GM12878 (cell line): ENCODE measurements at regions not wholly inside any gene's neighbourhood (a gene's known extent, or its start where the extent isn't known, plus 50 kb on each side); places are given as distances from the start of the nearest gene placed in this dataset.

Source experiments
- ATAC-seq: fragments of 200-7000 bp; cut with Tn5 transposase; 3 replicates; pipeline ENCODE4 v1.9.1; 2020; ENCODE audit warnings: mild to moderate bottlenecking, moderate library complexity
- BruUV-seq: library from RNA; stranded (reverse); fragments of 400-500 nt; replicated peaks from 2 replicates; lab custom pipeline; 2021; lab: Mats Ljungman, UMichigan
- CTCF ChIA-PET: fragments of 300-600 bp; sonication (Branson Sonifier 250); formaldehyde crosslinking; extraction: SDS; loops from one replicate; lab custom pipeline; 2021; ENCODE audit warnings: inconsistent platforms; lab: Yijun Ruan, JAX
- POLR2A ChIA-PET: fragments of 350-600 bp; formaldehyde crosslinking; extraction: SDS; loops from one replicate; lab custom pipeline; 2021; ENCODE audit warnings: inconsistent platforms; lab: Charles Lee
- RAD21 ChIA-PET: fragments of 300-600 bp; sonication (Branson Sonifier 250); formaldehyde crosslinking; loops from one replicate; lab custom pipeline; 2023; ENCODE audit warnings: antibody characterized with exemption; ENCODE audit not compliant: unreplicated experiment; lab: Charles Lee
- SMC1A ChIA-PET: fragments of 300-600 bp; sonication (Branson Sonifier 250); formaldehyde crosslinking; loops from one replicate; lab custom pipeline; 2023; ENCODE audit not compliant: unreplicated experiment, uncharacterized antibody; lab: Charles Lee
- DNase-seq: peaks from one replicate; pipeline ENCODE4 v3.0.0-alpha.2; 2011; ENCODE audit warnings: low read depth, low spot score
- FAIRE-seq: peaks from 3 replicates; lab custom pipeline; 2011; peaks lifted over from hg19 to GRCh38; lab: Jason Lieb, UNC
- H2AFZ ChIP-seq: 2 replicates; pipeline ENCODE4 v1.6.0; 2011; ENCODE audit warnings: low read depth, low read length, control low read depth; ENCODE audit not compliant: control insufficient read depth
- H3K27ac ChIP-seq: 2 replicates; pipeline ENCODE4 v1.5.1; 2011; ENCODE audit warnings: control low read depth; ENCODE audit not compliant: control insufficient read depth, insufficient read depth
- H3K27me3 ChIP-seq, 2 experiments: replicated peaks in 1 of 2; 2 replicates each; pipeline versions ENCODE4 v1.6.0 to v1.6.1; 2011; ENCODE audit warnings: low read length in 1 of 2; ENCODE audit not compliant: control insufficient read depth in 2 of 2, insufficient read depth in 2 of 2
- H3K36me3 ChIP-seq, 2 experiments: 2 replicates each; pipeline ENCODE4 v1.5.1; 2011; ENCODE audit warnings: low read length in 1 of 2; ENCODE audit not compliant: control insufficient read depth in 2 of 2, insufficient read depth in 2 of 2
- H3K4me1 ChIP-seq: 2 replicates; pipeline ENCODE4 v1.6.1; 2011; ENCODE audit warnings: mild to moderate bottlenecking, low read length, moderate library complexity, mixed read lengths; ENCODE audit not compliant: control insufficient read depth, insufficient read depth
- H3K4me2 ChIP-seq: 2 replicates; pipeline ENCODE4 v1.6.0; 2011; ENCODE audit warnings: control low read depth; ENCODE audit not compliant: control insufficient read depth, insufficient read depth
- H3K4me3 ChIP-seq: fragments of 200-600 bp; sonication (generic); 2 replicates; pipeline ENCODE4 v1.5.1; 2016
- H3K79me2 ChIP-seq: 2 replicates; pipeline ENCODE4 v1.6.0; 2011; ENCODE audit warnings: low read length; ENCODE audit not compliant: control insufficient read depth, insufficient read depth
- H3K9ac ChIP-seq: 2 replicates; pipeline ENCODE4 v1.8.0; 2011; ENCODE audit warnings: low read length, control low read depth, mixed read lengths; ENCODE audit not compliant: control insufficient read depth, insufficient read depth
- H3K9me3 ChIP-seq: replicated peaks from 3 replicates; pipeline ENCODE4 v1.5.1; 2011; ENCODE audit warnings: mild to moderate bottlenecking, low read length; ENCODE audit not compliant: control insufficient read depth, insufficient read depth
- H4K20me1 ChIP-seq: 2 replicates; pipeline ENCODE4 v1.6.0; 2011; ENCODE audit not compliant: control insufficient read depth, insufficient read depth
- BCLAF1 ChIP-seq: fragments of 450-650 bp; IDR thresholded peaks from 2 replicates; pipeline ENCODE4 v1.6.1; 2017; ENCODE audit warnings: antibody characterized with exemption, mild to moderate bottlenecking, moderate library complexity
- CEBPB ChIP-seq, 2 experiments: fragments of 150-350 bp in 1 of 2; IDR thresholded peaks; 2 replicates each; pipeline ENCODE4 v1.6.1; 2012 to 2014; ENCODE audit warnings: low read depth in 2 of 2, low read length in 2 of 2, borderline replicate concordance in 1 of 2, inconsistent platforms in 1 of 2
- FOS ChIP-seq: IDR thresholded peaks from 3 replicates; pipeline ENCODE4 v1.6.1; 2011; ENCODE audit warnings: borderline replicate concordance; ENCODE audit not compliant: insufficient read length; ENCODE audit errors: extremely low read depth
- FOXM1 ChIP-seq: IDR thresholded peaks from 2 replicates; pipeline ENCODE4 v1.6.1; 2012; ENCODE audit warnings: low read depth, mild to moderate bottlenecking, inconsistent platforms, low read length, moderate library complexity
- NFIC ChIP-seq: IDR thresholded peaks from 2 replicates; pipeline ENCODE4 v1.6.1; 2012; ENCODE audit warnings: low read depth, mild to moderate bottlenecking, inconsistent platforms, low read length, moderate library complexity
- SMAD1 ChIP-seq: fragments of 450-650 bp; IDR thresholded peaks from 2 replicates; pipeline ENCODE4 v1.6.1; 2018; ENCODE audit warnings: mild to moderate bottlenecking, low read depth; ENCODE audit not compliant: partially characterized antibody
- SMC3 ChIP-seq: IDR thresholded peaks from 2 replicates; pipeline ENCODE4 v1.6.1; 2011; ENCODE audit warnings: low read length, improper control_type of control experiment, borderline replicate concordance
- WGBS: methylation state at CpG from one replicate; pipeline ENCODE4 v1.1.6; 2016; ENCODE audit warnings: low lambda C conversion rate; ENCODE audit not compliant: insufficient replicate concordance, insufficient coverage; ENCODE audit errors: missing lambda C conversion rate; 5-methylcytosine and 5-hydroxymethylcytosine counted together
- in situ Hi-C: fragments of 300-500 bp; cut with MboI; formaldehyde crosslinking; loops from 9 replicates; pipeline ENCODE4 v1.14.3; 2018; ENCODE audit warnings: mixed read lengths
- intact Hi-C: fragments of 100-400 bp; cut with micrococcal nuclease; formaldehyde crosslinking; loops from one replicate; pipeline ENCODE4 v1.14.2; 2022; ENCODE audit not compliant: unreplicated experiment
- TF ChIP-seq, protein P1 (sequence below): fragments of 150-350 bp; IDR thresholded peaks from 2 replicates; pipeline ENCODE4 v1.6.1; 2016; ENCODE audit warnings: low read depth, low read length
- TF ChIP-seq, protein P2 (sequence below): fragments of 450-650 bp; IDR thresholded peaks from 2 replicates; pipeline ENCODE4 v1.6.1; 2014; ENCODE audit warnings: mild to moderate bottlenecking
- TF ChIP-seq, protein P3 (sequence below): IDR thresholded peaks from 2 replicates; pipeline ENCODE4 v1.6.1; 2011; ENCODE audit warnings: mild to moderate bottlenecking, low read depth, low read length, moderate library complexity; ENCODE audit not compliant: insufficient replicate concordance
- TF ChIP-seq, protein P4 (sequence below): fragments of 450-650 bp; IDR thresholded peaks from 2 replicates; pipeline ENCODE4 v1.6.1; 2018; ENCODE audit warnings: mild to moderate bottlenecking, low read depth, moderate library complexity; ENCODE audit not compliant: partially characterized antibody

GRCh38 chr2:237235383-237236095 is 149.8 kb downstream of the COPS8 start:
- no peak for FAIRE-seq
- CTCF ChIA-PET, result interaction anchor here (0.6 to 1.0 kb wide), 2 partner anchors 10 to 722 kb away, joined by 3 read pairs; no protein-coding TSS in a partner anchor
- TF ChIP-seq, protein P1, sequence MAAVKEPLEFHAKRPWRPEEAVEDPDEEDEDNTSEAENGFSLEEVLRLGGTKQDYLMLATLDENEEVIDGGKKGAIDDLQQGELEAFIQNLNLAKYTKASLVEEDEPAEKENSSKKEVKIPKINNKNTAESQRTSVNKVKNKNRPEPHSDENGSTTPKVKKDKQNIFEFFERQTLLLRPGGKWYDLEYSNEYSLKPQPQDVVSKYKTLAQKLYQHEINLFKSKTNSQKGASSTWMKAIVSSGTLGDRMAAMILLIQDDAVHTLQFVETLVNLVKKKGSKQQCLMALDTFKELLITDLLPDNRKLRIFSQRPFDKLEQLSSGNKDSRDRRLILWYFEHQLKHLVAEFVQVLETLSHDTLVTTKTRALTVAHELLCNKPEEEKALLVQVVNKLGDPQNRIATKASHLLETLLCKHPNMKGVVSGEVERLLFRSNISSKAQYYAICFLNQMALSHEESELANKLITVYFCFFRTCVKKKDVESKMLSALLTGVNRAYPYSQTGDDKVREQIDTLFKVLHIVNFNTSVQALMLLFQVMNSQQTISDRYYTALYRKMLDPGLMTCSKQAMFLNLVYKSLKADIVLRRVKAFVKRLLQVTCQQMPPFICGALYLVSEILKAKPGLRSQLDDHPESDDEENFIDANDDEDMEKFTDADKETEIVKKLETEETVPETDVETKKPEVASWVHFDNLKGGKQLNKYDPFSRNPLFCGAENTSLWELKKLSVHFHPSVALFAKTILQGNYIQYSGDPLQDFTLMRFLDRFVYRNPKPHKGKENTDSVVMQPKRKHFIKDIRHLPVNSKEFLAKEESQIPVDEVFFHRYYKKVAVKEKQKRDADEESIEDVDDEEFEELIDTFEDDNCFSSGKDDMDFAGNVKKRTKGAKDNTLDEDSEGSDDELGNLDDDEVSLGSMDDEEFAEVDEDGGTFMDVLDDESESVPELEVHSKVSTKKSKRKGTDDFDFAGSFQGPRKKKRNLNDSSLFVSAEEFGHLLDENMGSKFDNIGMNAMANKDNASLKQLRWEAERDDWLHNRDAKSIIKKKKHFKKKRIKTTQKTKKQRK, result no peak
- TF ChIP-seq SMAD1 (no peak), FOXM1 (no peak), SMC3 (no peak), FOS (no peak), BCLAF1 (no peak), CEBPB (IDR thresholded peaks at IDR 0.05; ENCODE audit: borderline replicate concordance in 1 of 2, low read depth in 2 of 2, low read length in 2 of 2) (no peak), NFIC (no peak)
- TF ChIP-seq, protein P2, sequence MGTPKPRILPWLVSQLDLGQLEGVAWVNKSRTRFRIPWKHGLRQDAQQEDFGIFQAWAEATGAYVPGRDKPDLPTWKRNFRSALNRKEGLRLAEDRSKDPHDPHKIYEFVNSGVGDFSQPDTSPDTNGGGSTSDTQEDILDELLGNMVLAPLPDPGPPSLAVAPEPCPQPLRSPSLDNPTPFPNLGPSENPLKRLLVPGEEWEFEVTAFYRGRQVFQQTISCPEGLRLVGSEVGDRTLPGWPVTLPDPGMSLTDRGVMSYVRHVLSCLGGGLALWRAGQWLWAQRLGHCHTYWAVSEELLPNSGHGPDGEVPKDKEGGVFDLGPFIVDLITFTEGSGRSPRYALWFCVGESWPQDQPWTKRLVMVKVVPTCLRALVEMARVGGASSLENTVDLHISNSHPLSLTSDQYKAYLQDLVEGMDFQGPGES, result no peak
- TF ChIP-seq, protein P3, sequence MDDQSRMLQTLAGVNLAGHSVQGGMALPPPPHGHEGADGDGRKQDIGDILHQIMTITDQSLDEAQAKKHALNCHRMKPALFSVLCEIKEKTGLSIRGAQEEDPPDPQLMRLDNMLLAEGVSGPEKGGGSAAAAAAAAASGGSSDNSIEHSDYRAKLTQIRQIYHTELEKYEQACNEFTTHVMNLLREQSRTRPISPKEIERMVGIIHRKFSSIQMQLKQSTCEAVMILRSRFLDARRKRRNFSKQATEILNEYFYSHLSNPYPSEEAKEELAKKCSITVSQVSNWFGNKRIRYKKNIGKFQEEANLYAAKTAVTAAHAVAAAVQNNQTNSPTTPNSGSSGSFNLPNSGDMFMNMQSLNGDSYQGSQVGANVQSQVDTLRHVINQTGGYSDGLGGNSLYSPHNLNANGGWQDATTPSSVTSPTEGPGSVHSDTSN, result no peak
- TF ChIP-seq, protein P4, sequence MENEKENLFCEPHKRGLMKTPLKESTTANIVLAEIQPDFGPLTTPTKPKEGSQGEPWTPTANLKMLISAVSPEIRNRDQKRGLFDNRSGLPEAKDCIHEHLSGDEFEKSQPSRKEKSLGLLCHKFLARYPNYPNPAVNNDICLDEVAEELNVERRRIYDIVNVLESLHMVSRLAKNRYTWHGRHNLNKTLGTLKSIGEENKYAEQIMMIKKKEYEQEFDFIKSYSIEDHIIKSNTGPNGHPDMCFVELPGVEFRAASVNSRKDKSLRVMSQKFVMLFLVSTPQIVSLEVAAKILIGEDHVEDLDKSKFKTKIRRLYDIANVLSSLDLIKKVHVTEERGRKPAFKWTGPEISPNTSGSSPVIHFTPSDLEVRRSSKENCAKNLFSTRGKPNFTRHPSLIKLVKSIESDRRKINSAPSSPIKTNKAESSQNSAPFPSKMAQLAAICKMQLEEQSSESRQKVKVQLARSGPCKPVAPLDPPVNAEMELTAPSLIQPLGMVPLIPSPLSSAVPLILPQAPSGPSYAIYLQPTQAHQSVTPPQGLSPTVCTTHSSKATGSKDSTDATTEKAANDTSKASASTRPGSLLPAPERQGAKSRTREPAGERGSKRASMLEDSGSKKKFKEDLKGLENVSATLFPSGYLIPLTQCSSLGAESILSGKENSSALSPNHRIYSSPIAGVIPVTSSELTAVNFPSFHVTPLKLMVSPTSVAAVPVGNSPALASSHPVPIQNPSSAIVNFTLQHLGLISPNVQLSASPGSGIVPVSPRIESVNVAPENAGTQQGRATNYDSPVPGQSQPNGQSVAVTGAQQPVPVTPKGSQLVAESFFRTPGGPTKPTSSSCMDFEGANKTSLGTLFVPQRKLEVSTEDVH, result no peak

More at GRCh38 chr2:237235383-237236095, 149.8 kb downstream of the COPS8 start:
- Histone ChIP-seq H3K79me2 (no peaks in the 10 kb centered on the region), H4K20me1 (no peaks in the 10 kb centered on the region), H3K9ac (no peak overlapping the region), H3K4me1 (no peaks in the 10 kb centered on the region), H3K36me3 (no peaks in the 10 kb centered on the region), H3K9me3 (no peaks in the 10 kb centered on the region; the same call in 2 of the 3 replicates), H3K27me3 (no peaks in the 10 kb centered on the region; a peak in 1 of 4 replicates), H3K27ac (no peak overlapping the region), H2AFZ (no peak overlapping the region), H3K4me2 (no peak overlapping the region), H3K4me3 (no peak overlapping the region)
- in situ Hi-C loops, result no loop called here
- intact Hi-C loops, result no loop called here
- ATAC-seq (no peak), DNase-seq (no peak)
- ChIA-PET RAD21 (no interaction called here), POLR2A (no interaction called here), SMC1A (no interaction called here)
- no TSS peak for BruUV-seq
- WGBS, result 23% methylated on average over 6 of the region's 6 CpGs
